ENCODE measurements at regions not wholly inside any gene's neighbourhood (a gene's known extent, or its start where the extent isn't known, plus 50 kb on each side); places are given as distances from the start of the nearest gene placed in this dataset.

DNA sequence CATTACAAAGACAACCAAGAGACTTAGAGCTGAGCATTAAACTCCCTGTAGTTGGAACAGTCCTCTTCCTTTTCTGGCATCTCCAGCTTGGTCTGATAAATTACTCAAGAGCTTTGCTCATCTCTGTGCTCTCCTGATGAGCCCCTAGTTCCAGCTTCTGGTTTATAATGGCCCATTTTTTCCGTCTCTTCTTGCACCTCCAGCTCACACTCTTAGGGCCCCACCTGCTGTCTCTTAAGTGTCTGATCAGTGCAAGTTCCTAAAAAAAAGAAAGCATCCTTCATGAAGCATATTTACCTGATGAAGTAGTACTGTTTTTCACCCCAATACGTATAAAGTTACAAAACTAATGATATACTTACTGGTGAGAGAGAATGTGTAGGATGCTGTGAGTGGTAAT lies 822.9 kb downstream of the RNF144A start:
- no peak for DNase-seq
- TF ChIP-seq, protein P1, sequence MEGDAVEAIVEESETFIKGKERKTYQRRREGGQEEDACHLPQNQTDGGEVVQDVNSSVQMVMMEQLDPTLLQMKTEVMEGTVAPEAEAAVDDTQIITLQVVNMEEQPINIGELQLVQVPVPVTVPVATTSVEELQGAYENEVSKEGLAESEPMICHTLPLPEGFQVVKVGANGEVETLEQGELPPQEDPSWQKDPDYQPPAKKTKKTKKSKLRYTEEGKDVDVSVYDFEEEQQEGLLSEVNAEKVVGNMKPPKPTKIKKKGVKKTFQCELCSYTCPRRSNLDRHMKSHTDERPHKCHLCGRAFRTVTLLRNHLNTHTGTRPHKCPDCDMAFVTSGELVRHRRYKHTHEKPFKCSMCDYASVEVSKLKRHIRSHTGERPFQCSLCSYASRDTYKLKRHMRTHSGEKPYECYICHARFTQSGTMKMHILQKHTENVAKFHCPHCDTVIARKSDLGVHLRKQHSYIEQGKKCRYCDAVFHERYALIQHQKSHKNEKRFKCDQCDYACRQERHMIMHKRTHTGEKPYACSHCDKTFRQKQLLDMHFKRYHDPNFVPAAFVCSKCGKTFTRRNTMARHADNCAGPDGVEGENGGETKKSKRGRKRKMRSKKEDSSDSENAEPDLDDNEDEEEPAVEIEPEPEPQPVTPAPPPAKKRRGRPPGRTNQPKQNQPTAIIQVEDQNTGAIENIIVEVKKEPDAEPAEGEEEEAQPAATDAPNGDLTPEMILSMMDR (IDR thresholded peaks at IDR 0.05) = no peak
- no peaks in the 10 kb centered on the region for H3K4me1 ChIP-seq (ENCODE audit: control insufficient read depth in 1 of 2, insufficient read depth in 2 of 2, low read length in 2 of 2)
- H3K4me2 ChIP-seq (replicated peaks; ENCODE audit: extremely low read depth, low read length, poor library complexity, severe bottlenecking) = no peak overlapping the region
- no peaks in the 10 kb centered on the region for H3K27me3 Mint-ChIP-seq (ENCODE audit: low read depth in 3 of 3)
- no peaks in the 10 kb centered on the region for H3K79me2 ChIP-seq (ENCODE audit: insufficient read depth, low read length)
- no peaks in the 10 kb centered on the region for H4K20me1 ChIP-seq (ENCODE audit: insufficient read depth, low read length)
- WGBS (ENCODE audit: insufficient coverage) = 83% methylated on average over 1 of the region's 2 CpGs
- intact Hi-C loops (cut with micrococcal nuclease) = no loop called here
- H3K9me3 Mint-ChIP-seq = peaks cover 0 to 9% (median 0%) of the 10 kb centered on the region in 7 donors
- no peak overlapping the region for H3K9ac ChIP-seq (ENCODE audit: insufficient read depth, low read length, poor library complexity, severe bottlenecking)
- H3K36me3 Mint-ChIP-seq = no peaks in the 10 kb centered on the region
- no peak overlapping the region for H3K27ac Mint-ChIP-seq
- H3K4me3 Mint-ChIP-seq = no peak overlapping the region
- no peak overlapping the region for H2AFZ ChIP-seq (ENCODE audit: insufficient read depth, low read depth, low read length, poor library complexity, severe bottlenecking)
- H3K27me3 ChIP-seq (ENCODE audit: control insufficient read depth in 2 of 2, insufficient read depth in 2 of 2, low read length in 2 of 2) = no peaks in the 10 kb centered on the region
- no peaks in the 10 kb centered on the region for H3K36me3 ChIP-seq (replicated peaks in 1 of 2; ENCODE audit: control insufficient read depth in 1 of 2, insufficient read depth in 2 of 2, low read length in 2 of 2)
- no peaks in the 10 kb centered on the region for H3K4me1 Mint-ChIP-seq
- no peaks in the 10 kb centered on the region for H3K9me3 ChIP-seq (replicated peaks in 1 of 2; ENCODE audit: control insufficient read depth in 1 of 2, insufficient read depth in 1 of 2, low read length in 2 of 2)
- H3K4me3 ChIP-seq (replicated peaks in 1 of 3; ENCODE audit: low read depth in 2 of 3, low read length in 3 of 3) = no peak overlapping the region
- H3K27ac ChIP-seq (ENCODE audit: low read depth in 1 of 2, low read length in 2 of 2) = no peak overlapping the region

DNA sequence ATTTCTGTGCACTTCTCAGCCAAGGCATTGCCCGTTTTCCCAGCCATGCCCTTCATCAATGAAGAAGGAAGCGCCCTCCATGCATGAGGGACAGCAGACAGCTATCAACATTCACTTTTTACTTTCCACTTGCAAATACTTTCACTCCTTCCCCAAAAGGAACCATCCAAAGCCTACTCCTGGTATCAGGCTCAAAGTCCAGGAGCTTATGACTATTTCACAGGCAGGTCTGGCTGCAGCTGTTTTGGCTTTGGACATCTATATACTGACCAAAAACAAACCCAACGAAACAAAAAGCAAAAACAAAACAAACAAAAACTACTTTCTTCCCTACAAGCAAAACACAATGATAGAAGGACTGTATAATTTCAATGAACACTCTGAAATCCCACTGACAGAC lies 825.1 kb downstream of the RNF144A start:
- intact Hi-C loops (cut with micrococcal nuclease) = no loop called here
- Histone ChIP-seq H3K4me2 (replicated peaks; ENCODE audit: extremely low read depth, low read length, poor library complexity, severe bottlenecking) (no peak overlapping the region), H3K27me3 (ENCODE audit: control insufficient read depth in 2 of 2, insufficient read depth in 2 of 2, low read length in 2 of 2) (no peaks in the 10 kb centered on the region), H2AFZ (ENCODE audit: insufficient read depth, low read depth, low read length, poor library complexity, severe bottlenecking) (no peak overlapping the region), H3K36me3 (replicated peaks in 1 of 2; ENCODE audit: control insufficient read depth in 1 of 2, insufficient read depth in 2 of 2, low read length in 2 of 2) (no peaks in the 10 kb centered on the region), H3K4me3 (replicated peaks in 1 of 3; ENCODE audit: low read depth in 2 of 3, low read length in 3 of 3) (no peak overlapping the region), H3K9me3 (replicated peaks in 1 of 2; ENCODE audit: control insufficient read depth in 1 of 2, insufficient read depth in 1 of 2, low read length in 2 of 2) (no peaks in the 10 kb centered on the region), H3K9ac (ENCODE audit: insufficient read depth, low read length, poor library complexity, severe bottlenecking) (no peak overlapping the region), H3K79me2 (ENCODE audit: insufficient read depth, low read length) (no peaks in the 10 kb centered on the region), H3K27ac (ENCODE audit: low read depth in 1 of 2, low read length in 2 of 2) (no peak overlapping the region), H4K20me1 (ENCODE audit: insufficient read depth, low read length) (no peaks in the 10 kb centered on the region), H3K4me1 (ENCODE audit: control insufficient read depth in 1 of 2, insufficient read depth in 2 of 2, low read length in 2 of 2) (no peaks in the 10 kb centered on the region)
- Mint-ChIP-seq H3K36me3 (no peaks in the 10 kb centered on the region), H3K27me3 (ENCODE audit: low read depth in 3 of 3) (no peaks in the 10 kb centered on the region), H3K9me3 (peaks cover 0 to 6% (median 0%) of the 10 kb centered on the region in 7 donors), H3K4me3 (no peak overlapping the region), H3K27ac (no peak overlapping the region), H3K4me1 (no peaks in the 10 kb centered on the region)
- TF ChIP-seq, protein P1 (IDR thresholded peaks at IDR 0.05) = no peak
- WGBS (ENCODE audit: insufficient coverage) = 93% methylated on average over 3 of the region's 3 CpGs
- DNase-seq = no peak

All from CD14-positive monocyte (primary cell).